ENCODE measurements at regions not wholly inside any gene's neighbourhood (a gene's known extent, or its start where the extent isn't known, plus 50 kb on each side); places are given as distances from the start of the nearest gene placed in this dataset.

- TF ChIP-seq, protein P1, sequence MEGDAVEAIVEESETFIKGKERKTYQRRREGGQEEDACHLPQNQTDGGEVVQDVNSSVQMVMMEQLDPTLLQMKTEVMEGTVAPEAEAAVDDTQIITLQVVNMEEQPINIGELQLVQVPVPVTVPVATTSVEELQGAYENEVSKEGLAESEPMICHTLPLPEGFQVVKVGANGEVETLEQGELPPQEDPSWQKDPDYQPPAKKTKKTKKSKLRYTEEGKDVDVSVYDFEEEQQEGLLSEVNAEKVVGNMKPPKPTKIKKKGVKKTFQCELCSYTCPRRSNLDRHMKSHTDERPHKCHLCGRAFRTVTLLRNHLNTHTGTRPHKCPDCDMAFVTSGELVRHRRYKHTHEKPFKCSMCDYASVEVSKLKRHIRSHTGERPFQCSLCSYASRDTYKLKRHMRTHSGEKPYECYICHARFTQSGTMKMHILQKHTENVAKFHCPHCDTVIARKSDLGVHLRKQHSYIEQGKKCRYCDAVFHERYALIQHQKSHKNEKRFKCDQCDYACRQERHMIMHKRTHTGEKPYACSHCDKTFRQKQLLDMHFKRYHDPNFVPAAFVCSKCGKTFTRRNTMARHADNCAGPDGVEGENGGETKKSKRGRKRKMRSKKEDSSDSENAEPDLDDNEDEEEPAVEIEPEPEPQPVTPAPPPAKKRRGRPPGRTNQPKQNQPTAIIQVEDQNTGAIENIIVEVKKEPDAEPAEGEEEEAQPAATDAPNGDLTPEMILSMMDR (IDR thresholded peaks at IDR 0.05; ENCODE audit: low read length) = no peak
- TF ChIP-seq EZH2 (IDR thresholded peaks at IDR 0.05; ENCODE audit: borderline replicate concordance, low read length) = no peak
Measured at GRCh38 chr2:198424112-198424511, 619.7 kb downstream of the PLCL1 start.

All from OCI-LY1 (cell line).